Fibroblast of mammary gland (primary cell): ENCODE measurements at regions not wholly inside any gene's neighbourhood (a gene's known extent, or its start where the extent isn't known, plus 50 kb on each side); places are given as distances from the start of the nearest gene placed in this dataset.

Source experiments
- DNase-seq: peaks from one replicate; pipeline ENCODE4 v3.0.0-alpha.2; 2010; ENCODE audit warnings: low read depth
- H3K4me3 ChIP-seq: 2 replicates; pipeline ENCODE4 v1.5.1; 2011; ENCODE audit warnings: low read depth, mild to moderate bottlenecking, low read length, moderate library complexity; ENCODE audit not compliant: control insufficient read depth
- CTCF ChIP-seq: conservative IDR thresholded peaks from 2 replicates; pipeline ENCODE4 v1.5.1; 2011; ENCODE audit warnings: low read depth, low read length, inconsistent platforms; ENCODE audit not compliant: control insufficient read depth, insufficient read depth

- no peak for DNase-seq
- H3K4me3 ChIP-seq: no peak overlapping the region
- TF ChIP-seq CTCF: no peak
Observed at GRCh38 chr3:71917545-71917944, 132.6 kb upstream of the PROK2 start.

GRCh38 chr3:71916747-71917369 lies 131.9 kb upstream of the PROK2 start:
- TF ChIP-seq CTCF: no peak
- H3K4me3 ChIP-seq: no peak overlapping the region
- DNase-seq: peak; percentile 47

- TF ChIP-seq CTCF: no peak
- peak; percentile 15 for DNase-seq
- no peak overlapping the region for H3K4me3 ChIP-seq
Observed at GRCh38 chr3:71912839-71913495, 128.0 kb upstream of the PROK2 start.

- H3K4me3 ChIP-seq: no peak overlapping the region
- no peak for DNase-seq
- no peak for TF ChIP-seq CTCF
Observed at GRCh38 chr3:71910108-71910507, 125.2 kb upstream of the PROK2 start.

- no peak overlapping the region for H3K4me3 ChIP-seq
- DNase-seq: no peak
- TF ChIP-seq CTCF: no peak
Observed at GRCh38 chr3:71907996-71908395, 123.0 kb upstream of the PROK2 start.

GRCh38 chr3:71906976-71907375 lies 122.0 kb upstream of the PROK2 start:
- DNase-seq: no peak
- TF ChIP-seq CTCF: no peak

More at GRCh38 chr3:71906976-71907375, 122.0 kb upstream of the PROK2 start:
- no peak overlapping the region for H3K4me3 ChIP-seq
